ENCODE measurements at regions not wholly inside any gene's neighbourhood (a gene's known extent, or its start where the extent isn't known, plus 50 kb on each side); places are given as distances from the start of the nearest gene placed in this dataset.
"Not testable (repeated sequence)": the region's sequence is repeated elsewhere in the genome, so short reads cannot be mapped to it uniquely, and the experiment has no call there.

- DNase-seq = no peak
- no peak overlapping the region for H3K4me3 Mint-ChIP-seq (ENCODE audit: unreplicated experiment)
- no peaks in the 10 kb centered on the region for H3K27me3 Mint-ChIP-seq (ENCODE audit: unreplicated experiment)
- H3K4me1 Mint-ChIP-seq (ENCODE audit: low read depth, unreplicated experiment) = no peaks in the 10 kb centered on the region
- no peak for TF ChIP-seq CTCF (IDR thresholded peaks at IDR 0.05; ENCODE audit: partially characterized antibody, unreplicated experiment)
- H3K9me3 Mint-ChIP-seq (ENCODE audit: unreplicated experiment) = no peaks in the 10 kb centered on the region
- H3K36me3 Mint-ChIP-seq (ENCODE audit: unreplicated experiment) = no peaks in the 10 kb centered on the region
- H3K27ac Mint-ChIP-seq (ENCODE audit: unreplicated experiment) = no peak overlapping the region
These were observed 206.5 kb upstream of the PRKCQ start for GRCh38 chr10:6786579-6787031.

- not testable (repeated sequence) for H3K27ac Mint-ChIP-seq (ENCODE audit: unreplicated experiment); H3K4me1 Mint-ChIP-seq (ENCODE audit: low read depth, unreplicated experiment); H3K27me3 Mint-ChIP-seq (ENCODE audit: unreplicated experiment); H3K9me3 Mint-ChIP-seq (ENCODE audit: unreplicated experiment); H3K36me3 Mint-ChIP-seq (ENCODE audit: unreplicated experiment); DNase-seq; H3K4me3 Mint-ChIP-seq (ENCODE audit: unreplicated experiment)
These were observed 204.4 kb upstream of the PRKCQ start for GRCh38 chr10:6784429-6784828.

- Mint-ChIP-seq H3K27me3 (ENCODE audit: unreplicated experiment) (no peaks in the 10 kb centered on the region), H3K9me3 (ENCODE audit: unreplicated experiment) (no peaks in the 10 kb centered on the region), H3K4me1 (ENCODE audit: low read depth, unreplicated experiment) (no peaks in the 10 kb centered on the region), H3K36me3 (ENCODE audit: unreplicated experiment) (no peaks in the 10 kb centered on the region), H3K4me3 (ENCODE audit: unreplicated experiment) (no peak overlapping the region), H3K27ac (ENCODE audit: unreplicated experiment) (no peak overlapping the region)
- no peak for TF ChIP-seq CTCF (IDR thresholded peaks at IDR 0.05; ENCODE audit: partially characterized antibody, unreplicated experiment)
- DNase-seq = no peak
These were observed 203.4 kb upstream of the PRKCQ start for GRCh38 chr10:6783471-6783870.

GRCh38 chr10:6782378-6782777, 202.3 kb upstream of the PRKCQ start:
- H3K4me3 Mint-ChIP-seq (ENCODE audit: unreplicated experiment) = no peak overlapping the region
- no peaks in the 10 kb centered on the region for H3K9me3 Mint-ChIP-seq (ENCODE audit: unreplicated experiment)
- no peak overlapping the region for H3K27ac Mint-ChIP-seq (ENCODE audit: unreplicated experiment)
- H3K36me3 Mint-ChIP-seq (ENCODE audit: unreplicated experiment) = no peaks in the 10 kb centered on the region
- no peaks in the 10 kb centered on the region for H3K27me3 Mint-ChIP-seq (ENCODE audit: unreplicated experiment)
- DNase-seq = no peak
- no peaks in the 10 kb centered on the region for H3K4me1 Mint-ChIP-seq (ENCODE audit: low read depth, unreplicated experiment)
- no peak for TF ChIP-seq CTCF (IDR thresholded peaks at IDR 0.05; ENCODE audit: partially characterized antibody, unreplicated experiment)

GRCh38 chr10:6781133-6781770, 201.2 kb upstream of the PRKCQ start:
- Mint-ChIP-seq H3K9me3 (ENCODE audit: unreplicated experiment) (no peaks in the 10 kb centered on the region), H3K36me3 (ENCODE audit: unreplicated experiment) (no peaks in the 10 kb centered on the region), H3K4me1 (ENCODE audit: low read depth, unreplicated experiment) (no peaks in the 10 kb centered on the region), H3K27me3 (ENCODE audit: unreplicated experiment) (no peaks in the 10 kb centered on the region), H3K27ac (ENCODE audit: unreplicated experiment) (no peak overlapping the region), H3K4me3 (ENCODE audit: unreplicated experiment) (no peak overlapping the region)
- TF ChIP-seq CTCF (IDR thresholded peaks at IDR 0.05; ENCODE audit: partially characterized antibody, unreplicated experiment) = no peak
- DNase-seq = no peak

All from glutamatergic neuron (in vitro differentiated cells).